ENCODE measurements at regions not wholly inside any gene's neighbourhood (a gene's known extent, or its start where the extent isn't known, plus 50 kb on each side); places are given as distances from the start of the nearest gene placed in this dataset.

GRCh38 chr2:5751873-5752482 lies 59.8 kb downstream of the SOX11 start:
- in situ Hi-C loops (cut with HindIII; ENCODE audit: low pct_unique_long_range_greater_than_20kb, low sequenced_read_pairs): no loop called here
- no peak for DNase-seq (ENCODE audit: low read depth, low spot score)

- in situ Hi-C loops (cut with HindIII; ENCODE audit: low pct_unique_long_range_greater_than_20kb, low sequenced_read_pairs): no loop called here
- no peak for DNase-seq (ENCODE audit: low read depth, low spot score)
Measured at GRCh38 chr2:5756272-5756671, 64.1 kb downstream of the SOX11 start.

GRCh38 chr2:5758346-5758745 lies 66.2 kb downstream of the SOX11 start:
- in situ Hi-C loops (cut with HindIII; ENCODE audit: low pct_unique_long_range_greater_than_20kb, low sequenced_read_pairs): no loop called here
- DNase-seq (ENCODE audit: low read depth, low spot score): no peak

- in situ Hi-C loops (cut with HindIII; ENCODE audit: low pct_unique_long_range_greater_than_20kb, low sequenced_read_pairs): no loop called here
- no peak for DNase-seq (ENCODE audit: low read depth, low spot score)
Measured at GRCh38 chr2:5759949-5760348, 67.8 kb downstream of the SOX11 start.

GRCh38 chr2:5763531-5763930 lies 71.3 kb downstream of the SOX11 start:
- in situ Hi-C loops (cut with HindIII; ENCODE audit: low pct_unique_long_range_greater_than_20kb, low sequenced_read_pairs): no loop called here
- DNase-seq (ENCODE audit: low read depth, low spot score): no peak

- in situ Hi-C loops (cut with HindIII; ENCODE audit: low pct_unique_long_range_greater_than_20kb, low sequenced_read_pairs): no loop called here
- DNase-seq (ENCODE audit: low read depth, low spot score): no peak
Measured at GRCh38 chr2:5764041-5764440, 71.9 kb downstream of the SOX11 start.

- no peak for DNase-seq (ENCODE audit: low read depth, low spot score)
- in situ Hi-C loops (cut with HindIII; ENCODE audit: low pct_unique_long_range_greater_than_20kb, low sequenced_read_pairs): no loop called here
Measured at GRCh38 chr2:5766056-5766455, 73.9 kb downstream of the SOX11 start.

- in situ Hi-C loops (cut with HindIII; ENCODE audit: low pct_unique_long_range_greater_than_20kb, low sequenced_read_pairs): no loop called here
- no peak for DNase-seq (ENCODE audit: low read depth, low spot score)
Measured at GRCh38 chr2:5766561-5766960, 74.4 kb downstream of the SOX11 start.

- in situ Hi-C loops (cut with HindIII; ENCODE audit: low pct_unique_long_range_greater_than_20kb, low sequenced_read_pairs): no loop called here
- no peak for DNase-seq (ENCODE audit: low read depth, low spot score)
Measured at GRCh38 chr2:5777131-5777535, 84.9 kb downstream of the SOX11 start.

- DNase-seq (ENCODE audit: low read depth, low spot score): no peak
- in situ Hi-C loops (cut with HindIII; ENCODE audit: low pct_unique_long_range_greater_than_20kb, low sequenced_read_pairs): no loop called here
Measured at GRCh38 chr2:5781679-5782078, 89.5 kb downstream of the SOX11 start.

GRCh38 chr2:5782103-5782502 lies 89.9 kb downstream of the SOX11 start:
- no peak for DNase-seq (ENCODE audit: low read depth, low spot score)

GRCh38 chr2:5788447-5788846 lies 96.3 kb downstream of the SOX11 start:
- no peak for DNase-seq (ENCODE audit: low read depth, low spot score)
- in situ Hi-C loops (cut with HindIII; ENCODE audit: low pct_unique_long_range_greater_than_20kb, low sequenced_read_pairs): no loop called here

More at GRCh38 chr2:5782103-5782502, 89.9 kb downstream of the SOX11 start:
- in situ Hi-C loops (cut with HindIII; ENCODE audit: low pct_unique_long_range_greater_than_20kb, low sequenced_read_pairs): no loop called here

GRCh38 chr2:5791371-5791770 lies 99.2 kb downstream of the SOX11 start:
- in situ Hi-C loops (cut with HindIII; ENCODE audit: low pct_unique_long_range_greater_than_20kb, low sequenced_read_pairs): no loop called here
- DNase-seq (ENCODE audit: low read depth, low spot score): no peak

- in situ Hi-C loops (cut with HindIII; ENCODE audit: low pct_unique_long_range_greater_than_20kb, low sequenced_read_pairs): no loop called here
- no peak for DNase-seq (ENCODE audit: low read depth, low spot score)
Measured at GRCh38 chr2:5794012-5794411, 101.8 kb downstream of the SOX11 start.

GRCh38 chr2:5798084-5798483 lies 105.9 kb downstream of the SOX11 start:
- in situ Hi-C loops (cut with HindIII; ENCODE audit: low pct_unique_long_range_greater_than_20kb, low sequenced_read_pairs): no loop called here
- no peak for DNase-seq (ENCODE audit: low read depth, low spot score)

GRCh38 chr2:5799348-5799747 lies 107.2 kb downstream of the SOX11 start:
- in situ Hi-C loops (cut with HindIII; ENCODE audit: low pct_unique_long_range_greater_than_20kb, low sequenced_read_pairs): no loop called here
- DNase-seq (ENCODE audit: low read depth, low spot score): no peak

GRCh38 chr2:5803547-5803946 lies 111.4 kb downstream of the SOX11 start:
- no peak for DNase-seq (ENCODE audit: low read depth, low spot score)
- in situ Hi-C loops (cut with HindIII; ENCODE audit: low pct_unique_long_range_greater_than_20kb, low sequenced_read_pairs): no loop called here

GRCh38 chr2:5818961-5819600 lies 126.9 kb downstream of the SOX11 start:
- no peak for DNase-seq (ENCODE audit: low read depth, low spot score)
- in situ Hi-C loops (cut with HindIII; ENCODE audit: low pct_unique_long_range_greater_than_20kb, low sequenced_read_pairs): no loop called here

- DNase-seq (ENCODE audit: low read depth, low spot score): no peak
- in situ Hi-C loops (cut with HindIII; ENCODE audit: low pct_unique_long_range_greater_than_20kb, low sequenced_read_pairs): no loop called here
Measured at GRCh38 chr2:5824126-5824525, 131.9 kb downstream of the SOX11 start.

GRCh38 chr2:5825686-5826085 lies 133.5 kb downstream of the SOX11 start:
- no peak for DNase-seq (ENCODE audit: low read depth, low spot score)
- in situ Hi-C loops (cut with HindIII; ENCODE audit: low pct_unique_long_range_greater_than_20kb, low sequenced_read_pairs): no loop called here

All from SK-MEL-5 (cell line).